Germinal center (tissue), 1 donor: ENCODE measurements at regions not wholly inside any gene's neighbourhood (a gene's known extent, or its start where the extent isn't known, plus 50 kb on each side); places are given as distances from the start of the nearest gene placed in this dataset.
"Not testable (repeated sequence)": the region's sequence is repeated elsewhere in the genome, so short reads cannot be mapped to it uniquely, and the experiment has no call there.

Experiments
- DNase-seq: peaks from one replicate; pipeline ENCODE4 v3.0.0; 2012; ENCODE audit warnings: mixed read lengths, low spot score

DNA sequence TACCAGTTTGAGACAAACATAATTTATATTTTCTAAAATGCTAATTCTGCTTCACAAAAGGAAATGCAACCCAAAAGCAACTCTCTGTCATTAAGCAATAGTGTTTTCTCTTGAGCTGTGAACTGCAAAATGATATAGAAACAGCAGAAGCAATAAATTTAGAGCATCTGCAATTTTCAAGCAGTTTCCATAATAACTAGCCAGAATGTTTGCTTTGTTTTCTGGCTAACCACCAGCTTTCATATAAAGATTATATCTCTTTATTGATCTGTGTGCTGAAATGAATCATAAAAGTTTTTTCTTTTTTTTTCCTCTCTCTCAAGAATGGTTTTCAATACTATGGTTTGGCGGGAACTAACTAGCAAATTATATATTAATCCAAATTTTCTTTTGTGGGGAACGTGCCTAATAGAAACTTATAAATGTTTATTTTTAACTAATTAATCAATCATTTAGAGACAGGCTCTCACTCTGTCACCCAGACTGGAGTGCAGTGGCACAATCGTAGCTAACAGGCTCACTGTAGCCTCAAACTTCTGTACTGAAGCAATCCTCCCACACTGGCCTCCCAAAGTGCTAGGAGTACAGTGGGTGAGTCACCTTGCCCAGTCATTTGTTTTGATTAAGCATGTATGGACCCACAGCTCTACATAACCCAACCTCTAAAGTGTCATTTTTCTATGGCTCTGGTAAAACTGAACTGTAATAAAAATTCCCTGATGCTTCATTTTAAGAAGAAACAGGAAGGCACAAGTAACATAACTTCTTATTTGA, 830.1 kb upstream of the MGAT4C start:
- DNase-seq, result no peak

DNA sequence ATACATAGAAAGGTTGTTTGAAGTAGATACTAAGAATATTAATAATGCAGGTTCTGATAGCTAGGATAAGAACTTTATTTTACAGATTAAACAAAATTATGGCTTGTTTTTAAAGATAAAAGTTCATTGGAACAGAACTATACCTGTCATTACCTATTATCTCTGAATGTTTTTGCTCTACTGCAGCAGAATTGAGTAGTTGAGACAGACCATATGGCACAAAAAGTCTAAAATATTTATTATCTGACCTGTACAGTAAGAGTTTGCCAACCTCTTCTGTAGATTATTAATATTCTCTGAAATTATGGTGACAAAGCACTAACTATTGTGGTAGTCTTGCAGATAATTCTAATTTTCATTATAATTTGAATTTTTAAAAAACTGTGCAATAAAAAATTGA, 829.1 kb upstream of the MGAT4C start:
- DNase-seq, result no peak

DNA sequence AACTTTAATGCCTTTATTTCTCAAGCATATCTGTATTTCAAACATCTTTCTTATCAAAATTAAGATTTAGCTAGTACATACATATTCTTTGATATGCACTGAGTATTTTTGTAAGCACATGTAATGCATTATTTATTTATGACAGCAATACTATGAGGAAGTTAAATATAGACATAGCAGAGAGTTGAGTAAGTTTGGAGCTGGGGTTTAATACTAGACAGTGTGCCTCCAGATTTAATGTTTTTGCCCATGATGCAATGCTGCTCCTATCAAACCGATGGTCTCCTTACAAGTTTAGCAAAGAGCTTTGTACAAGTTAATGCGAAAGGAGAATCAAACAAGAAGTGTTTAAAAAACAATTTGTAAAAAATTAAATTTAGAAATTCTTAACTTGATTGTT, 826.6 kb upstream of the MGAT4C start:
- DNase-seq, result no peak

DNA sequence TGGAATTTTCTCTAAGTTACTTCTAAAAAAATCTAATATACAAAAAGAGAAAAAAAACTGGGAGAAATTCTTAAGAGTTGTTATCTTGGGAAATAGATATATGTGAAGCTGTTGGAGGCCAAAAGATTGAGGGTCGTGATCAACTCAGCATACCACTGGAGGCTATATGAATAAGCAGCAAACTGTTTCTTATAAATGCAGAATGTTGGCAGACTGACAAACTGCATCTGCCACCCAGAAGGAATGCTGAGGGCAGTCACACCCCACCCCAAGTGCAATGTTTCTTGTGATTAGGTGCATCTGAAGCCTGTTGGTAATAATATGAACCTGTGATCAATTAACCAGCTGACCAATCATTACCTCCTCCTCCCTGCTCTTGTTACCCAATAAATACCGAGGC, 818.6 kb upstream of the MGAT4C start:
- no peak for DNase-seq

DNA sequence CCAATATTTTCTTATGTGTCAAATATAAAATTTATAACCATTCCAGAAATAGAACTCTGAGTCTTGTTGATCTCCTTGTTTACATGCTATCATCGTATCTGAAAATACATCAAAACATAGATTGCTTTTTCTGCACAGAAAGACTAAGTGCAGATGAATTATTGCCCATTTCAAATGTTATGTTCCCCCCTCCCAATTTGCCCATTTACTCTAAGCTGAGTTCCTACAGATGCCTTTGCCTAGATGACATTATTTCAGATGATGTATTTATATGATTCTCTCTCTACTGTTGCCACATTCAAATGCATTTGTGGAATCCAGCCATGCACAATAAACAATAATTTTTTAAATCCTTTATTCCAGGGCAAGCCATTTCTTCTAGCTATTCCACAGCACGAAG, 810.1 kb upstream of the MGAT4C start:
- no peak for DNase-seq

DNA sequence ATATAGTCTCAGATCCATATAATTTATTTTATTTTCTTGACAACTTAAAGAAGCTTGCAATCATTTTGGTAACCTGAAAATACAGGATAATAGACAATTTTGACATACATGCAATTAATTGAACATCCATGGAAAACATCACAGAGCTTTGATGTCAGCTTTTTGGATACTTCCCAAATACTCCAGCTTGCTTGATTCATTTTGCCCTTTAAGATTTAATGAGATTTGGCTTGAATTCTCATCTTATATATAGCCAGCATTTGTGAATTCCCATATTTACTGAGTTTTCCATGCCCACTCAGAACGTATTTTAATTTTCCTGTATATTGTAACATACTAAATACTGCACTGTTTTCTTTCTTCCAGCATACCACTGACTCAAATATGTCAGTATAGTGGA, 803.0 kb upstream of the MGAT4C start:
- DNase-seq, result no peak

DNA sequence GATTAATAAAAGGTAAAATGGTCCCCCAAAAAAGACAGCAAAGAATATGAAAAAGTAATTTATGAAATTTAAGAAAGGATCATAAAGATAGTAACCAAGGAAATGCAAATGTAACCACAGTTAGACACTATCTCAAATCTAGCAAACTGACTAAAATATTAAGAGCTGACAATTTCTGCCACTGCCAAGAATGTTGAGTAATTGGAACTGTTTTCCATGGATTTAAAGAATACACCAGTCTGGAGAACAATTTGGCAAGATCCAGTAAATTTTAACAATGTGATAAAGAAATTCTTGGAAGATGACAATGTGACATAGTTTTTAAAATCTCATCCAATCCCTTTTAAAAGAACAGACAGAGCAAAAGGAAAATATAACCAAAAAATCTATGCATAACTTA, 798.0 kb upstream of the MGAT4C start:
- DNase-seq, result no peak

DNA sequence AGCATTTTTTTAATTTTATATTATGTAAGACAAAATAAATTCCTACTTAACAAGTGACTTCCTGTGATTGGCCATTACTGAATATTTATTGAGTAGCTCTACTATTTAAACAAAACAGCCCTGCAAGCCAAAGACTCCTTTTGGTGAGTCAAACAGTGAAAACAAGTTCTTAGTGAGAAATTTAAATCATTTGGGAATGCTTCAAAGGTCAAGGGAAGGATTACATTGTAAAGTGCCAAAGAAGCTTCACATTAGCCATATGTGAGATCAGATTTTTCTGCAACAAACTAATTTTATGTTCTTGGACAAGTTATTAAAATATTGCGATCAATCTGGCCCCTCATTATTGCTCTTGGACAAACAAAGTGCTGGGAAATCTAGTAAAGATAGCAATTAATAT, 795.4 kb upstream of the MGAT4C start:
- no peak for DNase-seq

DNA sequence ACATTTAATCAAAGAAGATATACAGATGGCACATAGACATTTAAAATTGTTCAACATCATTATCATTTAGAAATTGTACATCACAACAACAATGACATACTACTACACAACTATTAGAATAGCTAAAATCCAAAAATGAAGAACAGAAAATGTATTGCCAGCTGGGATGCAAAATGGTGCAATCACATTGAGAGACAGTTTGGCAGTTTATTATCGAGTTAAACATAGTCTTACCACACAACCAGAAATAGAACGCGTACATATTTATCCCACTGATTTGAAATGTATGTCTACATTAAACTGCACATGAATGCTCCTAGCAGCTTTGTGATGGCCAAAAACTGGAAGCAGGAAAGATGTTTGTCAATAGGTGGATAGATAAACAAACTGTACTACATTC, 791.5 kb upstream of the MGAT4C start:
- no peak for DNase-seq

DNA sequence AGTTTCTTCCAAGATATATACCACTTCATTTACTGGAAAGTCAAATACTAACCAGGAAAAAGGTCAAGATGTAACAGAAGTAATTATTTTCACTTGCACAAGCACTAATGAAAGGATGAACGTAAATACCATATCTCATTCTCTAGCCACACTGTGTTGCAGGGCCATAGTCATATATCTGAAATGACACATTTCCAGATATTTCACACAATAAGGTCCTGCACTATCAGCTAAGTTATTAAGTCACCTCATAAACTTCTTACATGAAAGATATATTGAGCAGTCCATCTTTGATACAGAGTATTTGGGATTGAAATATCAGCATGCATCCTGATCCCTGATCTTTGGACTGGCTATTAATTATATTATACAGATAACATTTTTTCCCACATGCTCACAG, 783.3 kb upstream of the MGAT4C start:
- DNase-seq, result no peak

DNA sequence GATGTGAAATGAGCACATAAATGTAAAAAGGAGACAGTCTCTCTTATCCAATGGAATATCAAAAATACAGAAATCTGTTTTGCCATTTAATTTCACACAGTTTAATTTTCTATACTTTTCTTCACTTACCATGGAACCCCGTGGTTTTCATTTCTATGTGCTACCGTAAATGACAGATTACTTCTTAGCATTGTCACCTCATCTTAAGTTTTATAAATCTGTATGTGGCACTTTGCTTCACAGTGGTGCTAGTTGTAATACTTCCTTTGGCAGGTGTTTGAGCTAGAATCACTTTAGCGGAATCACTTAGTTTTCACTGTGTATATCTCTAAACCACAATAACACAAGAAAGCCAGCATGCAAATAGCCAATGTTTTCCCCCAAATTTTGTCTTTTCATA, 781.9 kb upstream of the MGAT4C start:
- no peak for DNase-seq

DNA sequence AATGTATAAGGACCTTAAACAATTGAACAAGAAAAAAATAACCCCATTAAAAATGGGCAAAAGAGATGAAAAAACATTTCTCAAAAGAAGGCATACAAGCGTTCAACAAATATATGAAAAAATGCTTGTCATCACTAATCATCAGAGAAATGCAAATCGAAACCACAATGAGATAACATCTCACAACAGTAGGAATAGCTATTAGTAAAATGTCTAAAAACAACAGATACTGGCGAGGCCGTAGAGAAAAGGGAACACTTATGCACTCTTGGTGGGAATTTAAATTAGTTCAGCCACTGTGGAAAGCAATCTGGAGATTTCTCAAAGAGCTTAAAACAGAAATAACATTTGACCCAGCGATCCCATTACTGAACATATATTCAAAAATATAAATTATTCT, 769.8 kb upstream of the MGAT4C start:
- DNase-seq, result no peak

DNA sequence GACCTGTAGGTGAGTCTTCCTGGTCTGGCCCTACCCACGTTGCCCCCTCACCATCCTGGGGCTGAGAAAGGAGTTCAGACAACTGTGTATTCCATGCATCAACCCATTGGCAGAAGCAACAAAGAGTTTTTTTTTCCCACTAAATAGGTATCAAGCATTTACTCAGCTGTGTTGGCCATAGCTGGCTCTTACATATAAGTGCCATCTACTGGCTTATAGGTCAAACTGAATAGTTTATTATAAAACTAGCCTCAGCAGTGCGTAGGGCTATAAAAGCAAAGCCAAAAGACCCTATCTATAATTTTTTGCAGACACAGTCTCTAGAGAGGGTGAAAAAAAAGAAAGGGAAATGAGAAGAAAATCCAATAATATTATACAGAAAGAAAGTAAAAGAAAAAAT, 765.2 kb upstream of the MGAT4C start:
- DNase-seq, result no peak

DNA sequence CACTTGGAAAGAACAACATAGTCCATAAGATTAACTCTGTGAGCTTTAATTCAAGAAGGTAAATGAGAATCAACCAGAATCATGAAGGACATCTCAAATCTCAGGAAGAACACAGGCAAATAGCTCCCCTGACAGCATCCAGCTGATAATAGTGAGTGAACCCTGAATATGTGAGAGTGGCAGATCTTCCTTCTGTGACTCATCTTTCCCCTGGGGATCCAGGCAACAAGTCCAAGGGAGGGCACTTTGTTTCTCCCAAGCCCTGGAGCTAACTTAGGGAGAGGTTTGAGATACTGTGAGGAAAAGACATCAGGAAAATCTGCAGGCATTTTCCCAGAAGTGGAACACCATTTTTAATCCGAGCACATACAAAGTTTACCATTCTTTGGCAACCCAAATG, 763.9 kb upstream of the MGAT4C start:
- no peak for DNase-seq

DNA sequence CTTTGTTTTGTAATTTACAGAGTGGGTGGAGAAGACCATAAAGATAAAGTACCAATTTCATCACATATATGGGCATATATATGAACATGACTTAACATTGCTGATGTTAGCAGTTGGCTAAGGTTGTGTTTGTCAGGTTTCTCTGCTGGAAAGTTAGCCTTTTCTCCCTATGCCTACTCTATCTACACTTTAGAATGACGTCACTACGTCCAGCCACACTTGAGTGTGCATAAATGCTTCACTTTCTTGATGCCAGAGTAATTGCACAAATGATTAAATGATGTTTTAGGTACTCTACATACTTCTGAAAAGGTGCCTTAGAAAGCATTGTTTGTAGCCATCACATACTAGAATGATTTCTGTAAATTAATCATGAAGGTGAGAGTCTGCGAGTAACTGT, 759.2 kb upstream of the MGAT4C start:
- no peak for DNase-seq

DNA sequence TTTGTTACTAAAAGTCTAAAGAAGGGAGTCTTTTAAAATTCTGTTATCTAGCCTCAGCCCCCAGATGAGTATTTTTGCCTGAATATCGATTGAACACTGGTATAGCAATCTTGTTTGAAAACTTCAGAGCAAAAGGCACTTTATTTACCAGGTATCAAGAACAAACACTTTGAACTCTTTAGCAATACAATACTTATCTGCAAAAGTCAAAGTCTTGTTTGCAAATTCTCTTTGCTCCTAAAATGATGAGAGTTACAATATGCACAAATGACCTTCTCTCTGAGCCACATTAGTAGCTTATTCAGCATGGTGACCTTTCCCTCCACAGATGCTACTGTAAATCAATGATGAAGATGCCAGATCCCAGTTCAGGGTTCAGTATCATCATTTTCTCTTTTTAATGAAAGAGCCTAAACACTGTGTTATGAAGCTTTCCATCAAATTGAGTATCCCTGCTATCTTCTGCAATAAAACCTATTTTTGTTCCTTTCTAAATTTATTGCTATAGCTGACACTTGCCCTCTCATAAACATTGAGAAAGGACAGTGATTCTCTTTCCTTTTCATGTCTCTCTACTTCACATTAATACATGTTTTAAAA, 752.7 kb upstream of the MGAT4C start:
- DNase-seq, result no peak

DNA sequence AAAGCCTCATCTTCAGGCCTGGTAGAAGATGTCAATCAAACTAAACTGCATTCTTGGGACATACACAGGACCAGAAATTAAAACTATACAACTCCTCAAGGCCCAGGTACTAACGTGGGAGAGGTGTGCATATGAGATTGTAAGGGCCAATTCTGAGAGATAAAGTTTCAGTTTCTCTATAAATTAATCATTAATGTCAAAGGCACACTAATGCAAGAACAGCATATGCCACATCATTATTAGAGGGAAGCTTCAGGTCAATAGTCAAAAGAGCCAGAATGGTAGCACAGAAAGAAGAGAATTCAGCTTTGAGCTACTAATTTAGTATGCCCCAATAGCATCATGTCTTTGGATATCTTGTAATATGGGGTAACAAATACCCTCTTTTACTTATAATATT, 744.9 kb upstream of the MGAT4C start:
- DNase-seq, result no peak

DNA sequence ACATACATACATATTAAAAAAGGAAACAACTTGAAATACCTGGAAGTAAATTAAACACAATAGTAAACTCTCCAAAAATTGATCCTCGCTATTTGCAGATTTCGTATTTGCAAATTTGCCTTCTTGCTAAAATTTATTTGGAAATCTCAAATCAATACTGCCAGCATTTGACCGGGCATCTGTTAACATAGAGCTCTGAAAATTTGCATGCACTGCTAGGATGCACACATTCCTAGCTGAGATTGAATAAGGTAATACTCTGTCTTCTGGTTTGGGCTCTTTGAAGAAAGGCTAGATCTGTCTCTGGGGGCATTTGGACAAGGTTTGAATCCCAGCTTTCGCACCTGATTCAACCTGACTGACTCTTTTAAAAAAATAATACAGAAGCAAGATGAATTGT, 729.1 kb upstream of the MGAT4C start:
- DNase-seq, result no peak

DNA sequence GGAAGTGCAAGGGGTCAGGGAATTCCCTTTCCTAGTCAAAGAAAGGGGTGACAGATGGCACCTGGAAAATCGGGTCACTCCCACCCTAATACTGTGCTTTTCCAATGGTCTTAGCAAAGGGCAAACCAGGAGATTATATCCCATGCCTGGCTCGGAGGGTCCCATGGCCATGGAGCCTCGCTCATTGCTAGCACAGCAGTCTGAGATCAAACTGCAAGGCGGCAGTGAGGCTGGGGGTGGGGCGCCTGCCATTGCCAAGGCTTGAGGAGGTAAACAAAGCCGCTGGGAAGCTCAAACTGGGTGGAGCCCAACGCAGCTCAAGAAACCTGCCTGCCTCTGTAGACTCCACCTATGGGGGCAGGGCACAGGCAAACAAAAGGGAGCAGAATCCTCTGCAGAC, 714.4 kb upstream of the MGAT4C start:
- not testable (repeated sequence) for DNase-seq

DNA sequence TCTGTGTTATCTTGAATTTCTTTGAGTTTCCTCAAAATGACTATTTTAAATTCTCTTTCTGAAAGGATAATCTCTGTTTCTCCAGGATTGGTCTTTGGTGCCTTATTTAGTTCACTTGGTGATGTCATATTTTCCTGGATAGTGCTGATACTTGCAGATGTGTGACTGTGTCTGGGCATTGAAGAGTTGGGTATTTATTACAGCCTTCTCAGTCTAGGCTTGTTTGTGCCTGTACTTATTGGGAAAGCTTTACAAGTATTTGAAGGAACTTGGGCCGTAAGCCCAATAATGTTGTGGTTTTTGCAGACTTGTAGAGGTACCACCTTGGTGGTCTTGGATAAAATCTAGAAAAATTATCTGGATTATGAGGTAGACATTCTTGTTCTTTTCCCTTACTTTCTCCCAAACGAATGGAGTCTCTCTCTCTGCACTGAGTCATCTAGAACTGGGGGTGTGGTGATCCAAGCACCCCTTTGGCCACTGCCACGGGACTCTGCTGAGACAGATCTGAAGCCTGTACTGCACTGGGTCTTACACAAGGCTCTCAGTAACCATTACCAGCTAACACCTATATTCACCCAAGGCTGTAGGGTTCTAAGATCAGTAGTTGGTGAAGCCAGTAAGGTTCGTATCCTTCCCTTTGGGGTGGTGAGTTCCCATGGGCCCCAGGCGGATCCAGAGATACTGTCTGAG, 703.7 kb upstream of the MGAT4C start:
- no peak for DNase-seq

DNA sequence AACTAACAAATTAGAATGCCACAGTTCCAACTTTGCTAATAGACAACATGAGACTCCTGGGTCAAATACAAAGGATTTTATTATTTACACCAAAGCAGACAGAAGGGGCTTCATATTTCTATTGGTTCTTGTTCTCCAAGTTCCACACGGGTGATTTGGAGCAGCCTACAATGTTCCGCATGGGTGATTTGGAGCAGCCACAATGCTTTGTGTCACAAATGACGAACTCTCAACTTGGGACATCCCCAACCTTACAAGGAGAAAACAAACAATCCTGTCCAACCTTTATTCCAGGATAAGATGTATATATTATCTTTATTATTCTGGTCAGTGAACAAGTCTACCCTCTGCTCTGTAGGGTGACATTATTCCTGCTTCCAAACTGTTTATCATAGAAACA, 694.3 kb upstream of the MGAT4C start:
- DNase-seq, result no peak

DNA sequence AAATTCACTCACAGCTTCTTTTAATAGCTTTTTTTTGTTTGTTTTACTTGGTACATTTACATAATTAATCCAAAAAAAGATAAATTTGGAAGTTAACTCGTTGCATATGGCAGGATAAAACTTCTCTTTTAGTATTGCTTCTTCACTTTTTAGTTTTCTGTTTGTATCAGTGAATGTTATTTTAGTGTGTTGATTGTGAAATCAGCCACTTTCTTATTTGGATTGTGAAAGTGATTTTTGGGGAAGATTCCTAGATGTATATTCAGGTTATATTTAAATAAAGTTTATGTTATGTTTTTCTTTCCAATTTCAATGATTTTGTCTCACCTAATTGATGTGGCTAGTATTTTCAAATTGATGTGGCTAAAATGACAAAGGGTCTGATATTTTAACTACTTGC, 693.9 kb upstream of the MGAT4C start:
- no peak for DNase-seq

DNA sequence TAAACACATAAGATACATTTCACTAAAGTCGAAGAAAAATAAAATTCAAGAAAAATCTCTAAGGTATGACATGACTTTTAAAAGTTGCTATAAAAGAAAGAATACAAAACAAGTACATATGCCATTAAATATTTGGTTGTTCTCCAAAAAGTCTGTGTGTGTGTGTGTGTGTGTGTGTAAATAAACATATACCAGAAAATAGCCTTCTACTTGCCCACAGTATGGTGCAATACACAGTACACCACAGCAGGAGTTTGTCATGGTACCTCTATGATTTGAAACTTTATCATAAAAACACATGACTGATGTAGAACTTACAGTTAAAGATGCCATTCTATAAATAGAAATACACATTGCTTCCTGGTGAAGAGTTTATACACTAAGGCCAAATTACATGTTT, 692.7 kb upstream of the MGAT4C start:
- no peak for DNase-seq
